Smooth muscle cell (in vitro differentiated cells): ENCODE measurements at regions not wholly inside any gene's neighbourhood (a gene's known extent, or its start where the extent isn't known, plus 50 kb on each side); places are given as distances from the start of the nearest gene placed in this dataset. TPM values are rescaled to one million over a fixed set of nuclear protein-coding genes. Genes with fewer than 3 reads are reported as not detected.

ENCODE experiments used
- DNase-seq: peaks from one replicate; lab custom pipeline; 2025; ENCODE audit not compliant: unreplicated experiment; lab: John Stamatoyannopoulos, UW
- H2AFZ ChIP-seq: fragments of 200-600 bp; sonication (generic); 2 replicates; pipeline ENCODE4 v1.6.0; 2016; ENCODE audit warnings: antibody characterized with exemption, low read depth, mild to moderate bottlenecking
- H3F3A ChIP-seq: fragments of 200-600 bp; sonication (generic); 2 replicates; pipeline ENCODE4 v1.6.0; 2017; ENCODE audit warnings: antibody characterized with exemption, low read depth
- H3K27ac ChIP-seq: fragments of 200-600 bp; sonication (generic); 2 replicates; pipeline ENCODE4 v1.5.1; 2016; ENCODE audit warnings: low read depth, mild to moderate bottlenecking
- H3K27me3 ChIP-seq: fragments of 200-600 bp; sonication (generic); 2 replicates; pipeline ENCODE4 v1.6.1; 2016; ENCODE audit warnings: low read depth, mild to moderate bottlenecking
- H3K36me3 ChIP-seq: fragments of 200-600 bp; sonication (generic); 2 replicates; pipeline ENCODE4 v1.5.1; 2016; ENCODE audit warnings: low read depth
- H3K4me1 ChIP-seq: fragments of 200-600 bp; sonication (generic); 2 replicates; pipeline ENCODE4 v1.5.1; 2016; ENCODE audit warnings: low read depth
- H3K4me2 ChIP-seq: fragments of 200-600 bp; sonication (generic); 2 replicates; pipeline ENCODE4 v1.6.0; 2016; ENCODE audit warnings: mild to moderate bottlenecking
- H3K4me3 ChIP-seq: fragments of 200-600 bp; sonication (generic); 2 replicates; pipeline ENCODE4 v1.5.1; 2016; ENCODE audit warnings: mild to moderate bottlenecking
- H3K79me2 ChIP-seq: fragments of 200-600 bp; sonication (generic); 2 replicates; pipeline ENCODE4 v1.6.0; 2016; ENCODE audit warnings: low read depth, mild to moderate bottlenecking
- H3K9ac ChIP-seq: fragments of 200-600 bp; sonication (generic); 2 replicates; pipeline ENCODE4 v1.6.0; 2016; ENCODE audit warnings: low read depth
- H3K9me3 ChIP-seq: fragments of 200-600 bp; sonication (generic); replicated peaks from 2 replicates; pipeline ENCODE4 v1.5.1; 2016; ENCODE audit warnings: low read depth
- H4K20me1 ChIP-seq: fragments of 200-600 bp; sonication (generic); 2 replicates; pipeline ENCODE4 v1.6.0; 2016; ENCODE audit warnings: low read depth
- WGBS: methylation state at CpG from one replicate; pipeline ENCODE4 v1.1.7; 2016; ENCODE audit warnings: low lambda C conversion rate; 5-methylcytosine and 5-hydroxymethylcytosine counted together
- small RNA-seq: library from RNA; depleted of rRNA; stranded (forward); fragments of <200 nt; gene quantifications from one replicate; pipeline ENCODE3, GENCODE V24; 2014
- TF ChIP-seq, protein P1 (sequence below): fragments of 200-600 bp; sonication (generic); IDR thresholded peaks from 2 replicates; pipeline ENCODE4 v1.5.1; 2017; ENCODE audit warnings: borderline replicate concordance, mild to moderate bottlenecking, antibody characterized with exemption; ENCODE audit not compliant: insufficient read depth, poor library complexity, severe bottlenecking

DNA sequence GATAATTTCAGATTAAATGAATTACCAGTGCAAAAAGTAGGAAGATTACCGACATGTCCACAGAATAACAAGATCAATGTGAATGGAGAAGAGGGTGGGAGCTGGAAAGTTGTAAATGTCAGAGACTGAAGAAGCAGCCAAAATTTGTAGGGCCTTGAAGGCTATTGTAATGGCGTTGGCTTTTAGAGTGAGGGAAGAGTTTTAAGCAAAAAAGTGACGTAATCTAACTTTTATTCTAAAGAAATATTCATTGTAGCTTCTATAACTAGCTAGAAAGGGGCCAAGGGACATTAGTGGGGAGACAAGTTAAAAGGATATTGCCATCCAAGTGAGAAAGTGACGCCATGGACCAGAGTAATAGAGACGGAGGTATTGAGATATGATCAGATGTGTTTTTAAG is 63.3 kb upstream of the PCDH7 start:
- no peak overlapping the region for H3K27ac ChIP-seq
- no peaks in the 10 kb centered on the region for H3K4me1 ChIP-seq
- no peaks in the 10 kb centered on the region for H3F3A ChIP-seq
- no peak overlapping the region for H2AFZ ChIP-seq
- no peaks in the 10 kb centered on the region for H4K20me1 ChIP-seq
- H3K27me3 ChIP-seq: no peaks in the 10 kb centered on the region
- no peaks in the 10 kb centered on the region for H3K9me3 ChIP-seq
- H3K79me2 ChIP-seq: no peaks in the 10 kb centered on the region
- H3K9ac ChIP-seq: no peak overlapping the region
- no peak overlapping the region for H3K4me2 ChIP-seq
- no peak overlapping the region for H3K4me3 ChIP-seq
- H3K36me3 ChIP-seq: no peaks in the 10 kb centered on the region
- 95% methylated on average over 5 of the region's 5 CpGs for WGBS
- DNase-seq: no peak
- TF ChIP-seq, protein P1, sequence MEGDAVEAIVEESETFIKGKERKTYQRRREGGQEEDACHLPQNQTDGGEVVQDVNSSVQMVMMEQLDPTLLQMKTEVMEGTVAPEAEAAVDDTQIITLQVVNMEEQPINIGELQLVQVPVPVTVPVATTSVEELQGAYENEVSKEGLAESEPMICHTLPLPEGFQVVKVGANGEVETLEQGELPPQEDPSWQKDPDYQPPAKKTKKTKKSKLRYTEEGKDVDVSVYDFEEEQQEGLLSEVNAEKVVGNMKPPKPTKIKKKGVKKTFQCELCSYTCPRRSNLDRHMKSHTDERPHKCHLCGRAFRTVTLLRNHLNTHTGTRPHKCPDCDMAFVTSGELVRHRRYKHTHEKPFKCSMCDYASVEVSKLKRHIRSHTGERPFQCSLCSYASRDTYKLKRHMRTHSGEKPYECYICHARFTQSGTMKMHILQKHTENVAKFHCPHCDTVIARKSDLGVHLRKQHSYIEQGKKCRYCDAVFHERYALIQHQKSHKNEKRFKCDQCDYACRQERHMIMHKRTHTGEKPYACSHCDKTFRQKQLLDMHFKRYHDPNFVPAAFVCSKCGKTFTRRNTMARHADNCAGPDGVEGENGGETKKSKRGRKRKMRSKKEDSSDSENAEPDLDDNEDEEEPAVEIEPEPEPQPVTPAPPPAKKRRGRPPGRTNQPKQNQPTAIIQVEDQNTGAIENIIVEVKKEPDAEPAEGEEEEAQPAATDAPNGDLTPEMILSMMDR: no peak

DNA sequence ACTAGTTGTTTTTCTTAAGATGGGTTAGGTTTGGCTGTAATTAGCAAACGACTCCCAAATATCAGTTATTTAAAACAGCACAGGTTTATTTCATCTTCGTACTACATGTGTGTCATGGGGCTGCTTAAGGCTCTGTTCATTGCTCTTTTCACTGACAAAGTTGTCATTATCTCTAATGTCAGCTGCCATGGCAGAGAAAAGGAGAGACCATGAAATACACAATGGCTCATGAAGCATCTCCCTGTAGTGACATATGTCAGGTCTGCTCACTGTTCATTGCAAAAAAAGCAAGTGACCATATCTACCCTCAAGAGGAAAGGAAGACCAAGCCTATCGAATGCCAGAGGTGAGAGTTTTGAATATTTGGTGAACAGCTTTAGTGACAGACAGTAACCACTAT is 52.2 kb upstream of the PCDH7 start:
- no peak overlapping the region for H3K27ac ChIP-seq
- TF ChIP-seq, protein P1: no peak
- no peaks in the 10 kb centered on the region for H3K9me3 ChIP-seq
- no peaks in the 10 kb centered on the region for H3K36me3 ChIP-seq
- no peak overlapping the region for H3K4me3 ChIP-seq
- no peaks in the 10 kb centered on the region for H4K20me1 ChIP-seq
- H3K4me2 ChIP-seq: no peak overlapping the region
- H3K4me1 ChIP-seq: no peaks in the 10 kb centered on the region
- H3K27me3 ChIP-seq: no peaks in the 10 kb centered on the region
- H3K9ac ChIP-seq: no peak overlapping the region
- H3F3A ChIP-seq: no peaks in the 10 kb centered on the region
- WGBS: 85% methylated on average over 3 of the region's 3 CpGs
- no peak overlapping the region for H2AFZ ChIP-seq
- H3K79me2 ChIP-seq: no peaks in the 10 kb centered on the region
- DNase-seq: no peak

DNA sequence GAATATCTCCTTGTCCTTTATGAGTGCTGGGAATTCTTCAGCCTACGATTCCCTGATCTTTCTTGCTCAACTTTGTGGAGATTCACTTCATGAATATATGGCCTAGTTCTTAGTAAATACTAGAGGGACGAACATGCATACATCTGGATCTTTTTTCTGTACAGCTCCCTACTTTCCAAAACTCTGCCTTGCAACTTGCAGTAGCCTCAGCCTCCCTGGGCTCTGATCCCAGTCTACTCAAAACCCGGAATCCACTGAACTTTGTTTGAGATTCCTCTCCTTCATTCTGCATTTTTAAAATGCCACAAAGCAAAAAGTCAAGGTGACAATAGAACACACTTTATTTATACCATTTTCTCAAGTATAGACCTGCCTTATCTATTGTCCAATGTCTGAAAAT is 50.0 kb upstream of the PCDH7 start:
- H3F3A ChIP-seq: no peaks in the 10 kb centered on the region
- H3K27me3 ChIP-seq: no peaks in the 10 kb centered on the region
- WGBS: 90% methylated on average over 3 of the region's 3 CpGs

More for the DNA sequence above, 50.0 kb upstream of the PCDH7 start:
- Histone ChIP-seq H3K4me1 (no peaks in the 10 kb centered on the region), H4K20me1 (no peaks in the 10 kb centered on the region), H2AFZ (no peak overlapping the region), H3K36me3 (no peaks in the 10 kb centered on the region), H3K9me3 (no peaks in the 10 kb centered on the region), H3K4me3 (no peak overlapping the region), H3K9ac (no peak overlapping the region), H3K4me2 (no peak overlapping the region), H3K27ac (no peak overlapping the region), H3K79me2 (no peaks in the 10 kb centered on the region)
- DNase-seq: no peak
- TF ChIP-seq, protein P1: no peak

Small RNA genes in the stretch of these regions (small RNA-seq; reads per million reads assigned to genes)
- not detected for gene AC097510.1
